Fibroblast of skin of abdomen (primary cell): ENCODE measurements at regions not wholly inside any gene's neighbourhood (a gene's known extent, or its start where the extent isn't known, plus 50 kb on each side); places are given as distances from the start of the nearest gene placed in this dataset.
"Not testable (repeated sequence)": the region's sequence is repeated elsewhere in the genome, so short reads cannot be mapped to it uniquely, and the experiment has no call there.

Source experiments
- DNase-seq: peaks from one replicate; pipeline ENCODE4 v3.0.0-alpha.2; 2013

DNA sequence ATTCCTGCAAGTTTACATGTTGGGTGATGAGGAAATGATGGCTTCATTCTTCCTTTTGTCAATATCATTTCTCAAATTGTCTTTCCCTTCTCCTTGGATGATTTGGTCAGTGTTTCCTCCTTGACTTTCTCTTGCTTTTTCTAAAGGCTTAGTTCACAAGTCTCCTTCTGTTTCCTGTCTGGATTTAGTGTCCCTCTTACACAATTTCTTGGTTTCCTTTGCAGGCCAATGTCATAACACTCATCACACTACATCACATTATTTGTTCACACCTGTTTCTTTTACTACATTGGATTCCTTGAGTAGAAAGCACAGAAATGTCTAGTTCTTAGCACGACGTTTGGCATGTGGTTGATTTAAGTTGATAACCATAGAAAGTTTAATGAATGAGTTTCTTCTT, 490.7 kb downstream of the TDRD3 start:
- no peak for DNase-seq

DNA sequence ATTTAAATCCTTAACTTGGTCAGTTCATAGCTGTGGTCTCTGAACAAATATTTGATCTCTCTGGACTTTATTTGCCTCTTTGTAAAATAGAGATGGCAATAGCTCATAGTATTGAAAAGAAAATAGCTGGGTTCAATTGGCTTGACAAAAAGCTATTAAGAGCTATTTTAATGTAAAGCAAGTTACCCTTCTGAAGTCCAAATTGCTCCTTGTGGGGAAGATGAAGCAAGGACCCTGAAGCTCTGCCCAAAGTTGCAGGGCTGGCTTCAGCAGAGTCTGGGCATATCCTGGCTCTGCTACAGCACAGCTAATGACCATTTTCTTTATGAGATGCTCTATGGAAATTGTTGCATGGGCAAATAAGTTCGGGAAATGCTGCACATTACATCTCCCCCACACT, 484.5 kb downstream of the TDRD3 start:
- DNase-seq, result no peak

DNA sequence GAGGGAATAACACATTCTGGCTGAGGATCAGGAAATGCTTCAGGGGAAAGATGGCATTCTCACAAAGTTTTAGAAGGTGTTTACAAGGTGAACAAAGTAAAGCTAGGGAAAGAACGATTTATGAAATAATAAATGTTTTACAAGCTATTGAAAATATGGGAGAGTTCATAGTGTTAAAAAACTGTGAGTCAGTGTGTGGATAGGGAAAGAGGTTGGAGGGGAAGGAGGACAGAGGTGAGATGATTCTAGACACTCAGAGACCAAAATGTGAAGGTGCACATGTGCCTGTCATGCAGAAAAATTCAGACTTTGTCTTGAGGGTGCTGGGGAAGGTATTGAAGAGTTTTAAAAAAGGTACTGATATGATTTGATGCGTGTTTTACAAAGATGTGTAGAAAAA, 476.1 kb downstream of the TDRD3 start:
- no peak for DNase-seq

DNA sequence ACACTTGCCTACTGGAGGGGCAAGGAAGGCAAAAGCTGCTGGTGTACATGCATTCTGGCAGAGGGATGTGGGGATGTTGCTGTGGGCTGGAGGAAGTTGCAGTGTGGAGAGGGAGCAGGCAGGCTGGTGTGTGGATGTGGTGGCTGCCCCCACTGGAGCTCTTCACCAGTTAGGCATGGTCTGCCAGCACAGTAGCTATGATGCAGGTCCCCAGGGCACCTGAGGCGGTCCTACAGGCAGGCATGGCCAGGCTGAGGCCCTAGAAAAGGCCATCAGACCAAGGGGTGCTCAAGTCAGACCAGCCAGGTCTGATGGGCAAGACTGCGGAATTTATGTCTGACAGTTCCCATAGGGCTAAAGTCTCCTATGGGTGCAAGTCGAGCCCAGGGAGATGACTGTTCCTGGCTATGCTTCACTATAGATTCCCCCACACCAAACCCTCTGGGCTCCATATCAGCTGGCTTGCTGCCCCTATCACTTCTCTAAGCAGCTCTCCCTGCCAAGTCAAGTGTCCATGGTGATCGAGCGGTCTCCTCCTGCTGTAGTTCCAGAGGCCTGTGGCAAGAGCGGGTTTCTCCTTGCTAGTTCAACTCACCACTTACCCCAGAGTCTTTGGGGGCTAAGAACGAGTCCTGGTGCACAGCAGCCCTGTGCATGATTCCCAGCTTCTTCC, 473.1 kb downstream of the TDRD3 start:
- DNase-seq, result no peak

DNA sequence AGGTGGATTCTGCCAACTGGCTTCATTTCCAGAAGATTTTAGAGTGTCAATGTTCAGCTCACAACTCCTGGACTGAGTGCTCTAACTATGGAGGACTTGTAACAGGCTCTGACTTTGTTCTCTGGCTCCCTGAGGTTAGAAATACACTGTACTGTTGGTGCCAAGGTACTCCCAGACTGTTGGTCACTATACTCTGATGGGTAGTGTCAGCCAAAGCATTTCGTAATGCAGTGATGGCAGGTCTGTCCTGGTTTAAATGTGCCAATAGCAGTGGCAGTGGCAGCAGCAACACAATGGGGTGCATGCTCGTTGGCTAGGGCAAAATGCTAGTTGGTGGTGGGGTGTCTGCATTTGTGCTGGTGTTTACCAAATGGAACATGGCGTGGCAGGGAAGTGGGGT, 472.2 kb downstream of the TDRD3 start:
- DNase-seq, result no peak

DNA sequence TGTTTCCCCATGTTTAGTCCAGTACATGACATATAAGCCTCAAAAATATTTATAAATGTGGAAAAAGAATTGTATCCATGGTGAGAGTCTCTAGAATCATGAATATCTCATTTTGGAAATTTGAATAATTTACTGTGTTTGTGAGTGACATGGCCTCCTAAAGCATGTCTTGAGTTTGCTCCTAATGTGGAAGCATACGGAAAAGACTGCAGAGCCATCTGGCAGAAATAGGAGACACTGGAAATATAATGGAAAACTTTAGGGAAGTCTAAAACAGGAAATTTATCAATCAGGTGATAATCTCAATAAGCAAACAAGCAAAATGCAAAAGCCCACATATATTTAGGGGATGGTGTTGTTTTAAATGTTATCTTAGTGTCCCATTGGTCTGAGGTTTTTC, 465.0 kb downstream of the TDRD3 start:
- DNase-seq, result no peak

- no peak for DNase-seq
These were observed 460.7 kb downstream of the TDRD3 start for GRCh38 chr13:60857698-60858097.

GRCh38 chr13:60852886-60853285, 455.9 kb downstream of the TDRD3 start:
- DNase-seq, result no peak

- DNase-seq, result no peak
These were observed 454.4 kb downstream of the TDRD3 start for GRCh38 chr13:60851378-60851777.

DNA sequence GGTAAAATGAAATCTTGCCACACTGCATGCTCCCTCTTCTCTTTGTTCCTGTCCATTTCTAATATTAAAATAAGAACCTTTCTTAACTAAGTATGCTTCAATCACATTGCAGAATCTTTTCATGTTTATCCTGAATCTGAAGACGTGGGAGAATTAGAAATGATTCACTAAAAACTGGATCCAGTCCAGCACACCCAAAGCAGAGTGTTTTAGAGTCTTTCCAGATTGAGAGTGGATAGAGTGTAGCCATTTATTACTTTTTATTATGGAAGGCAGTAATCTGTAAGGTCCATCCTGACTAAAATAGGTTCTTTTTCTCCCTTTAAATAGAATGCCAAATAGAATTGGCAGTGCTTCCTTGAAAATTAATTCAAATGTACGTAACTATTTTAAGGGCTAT, 453.5 kb downstream of the TDRD3 start:
- DNase-seq, result no peak

- DNase-seq, result peak; percentile 1
These were observed 441.6 kb downstream of the TDRD3 start for GRCh38 chr13:60838581-60838980.

DNA sequence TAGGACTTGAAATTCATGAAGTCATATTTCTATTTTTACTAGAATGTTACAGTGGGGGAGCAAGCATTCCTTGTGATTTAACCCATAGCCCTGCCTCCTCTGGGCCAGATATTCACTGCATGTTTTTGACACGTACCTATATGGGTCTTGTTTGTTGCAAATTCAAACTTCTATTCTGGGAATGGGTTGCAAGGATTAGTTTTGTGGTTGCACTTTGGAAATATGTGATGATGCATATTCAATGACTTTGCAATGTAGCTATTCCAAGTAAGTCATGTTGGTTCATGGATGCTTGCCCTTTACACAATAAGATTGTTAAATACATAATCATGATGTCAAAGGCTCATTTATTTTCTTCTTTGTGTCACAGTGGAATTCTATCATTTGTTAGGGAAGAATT, 440.8 kb downstream of the TDRD3 start:
- DNase-seq, result peak; percentile 42

- DNase-seq, result no peak
These were observed 439.8 kb downstream of the TDRD3 start for GRCh38 chr13:60836821-60837220.

GRCh38 chr13:60811581-60811980, 414.6 kb downstream of the TDRD3 start:
- no peak for DNase-seq

- not testable (repeated sequence) for DNase-seq
These were observed 408.6 kb downstream of the TDRD3 start for GRCh38 chr13:60805640-60806039.

DNA sequence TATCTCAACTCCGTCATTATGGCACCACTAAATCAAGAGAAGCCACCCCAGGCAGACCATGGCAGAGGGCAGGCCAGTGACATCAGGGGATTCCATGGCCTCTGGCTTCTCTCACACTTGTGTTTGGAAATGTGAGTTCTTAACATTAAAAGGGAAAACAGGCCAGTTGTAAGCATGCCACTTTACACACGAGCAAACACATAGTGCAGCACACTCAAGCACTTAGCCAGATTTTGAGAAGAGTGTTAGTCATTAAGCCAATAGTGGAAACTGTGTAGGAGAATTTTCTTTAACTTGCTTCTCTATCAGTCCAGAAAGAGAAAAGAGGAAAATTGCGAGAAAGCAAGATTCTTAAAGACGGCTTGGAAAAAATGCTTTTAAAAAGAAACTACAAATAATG, 401.5 kb downstream of the TDRD3 start:
- DNase-seq, result no peak

DNA sequence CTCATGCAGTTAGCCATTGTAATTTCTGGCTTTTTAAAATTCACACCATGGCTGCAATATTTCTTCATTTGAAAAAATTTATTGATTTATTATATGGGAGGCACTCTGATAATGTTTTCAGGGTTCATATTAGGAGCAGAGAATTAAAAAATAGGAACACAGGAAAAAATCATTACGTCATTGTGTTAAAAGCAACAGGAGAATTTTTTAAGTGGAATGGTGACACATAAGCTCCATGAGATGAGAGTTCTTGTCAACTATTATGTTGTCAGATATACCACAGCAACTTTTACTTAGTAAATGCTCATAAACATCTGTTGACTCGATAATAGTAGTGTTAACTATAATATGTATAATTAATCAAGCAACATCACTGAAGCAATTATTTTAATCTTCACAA, 400.1 kb downstream of the TDRD3 start:
- DNase-seq, result no peak

DNA sequence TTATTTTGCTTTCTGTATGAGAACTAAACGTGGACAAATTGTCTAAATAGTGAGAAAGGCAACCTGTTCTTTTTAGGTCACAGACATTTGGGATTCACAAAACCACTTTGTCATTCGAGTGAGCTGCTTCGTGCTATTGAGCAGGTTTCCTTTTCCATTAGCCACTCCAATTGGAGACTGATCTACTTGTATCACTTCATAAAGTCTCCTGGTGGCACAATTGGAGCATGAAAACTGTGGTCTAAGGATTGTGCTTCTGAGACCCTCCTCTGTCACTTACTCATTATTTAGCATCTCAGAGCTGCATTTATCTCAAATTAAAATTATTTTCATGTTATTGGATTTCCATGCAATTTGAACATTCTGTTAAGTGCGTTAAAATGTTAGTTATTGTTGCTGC, 397.7 kb downstream of the TDRD3 start:
- no peak for DNase-seq

- no peak for DNase-seq
These were observed 393.6 kb downstream of the TDRD3 start for GRCh38 chr13:60790620-60791019.

- peak; percentile 4 for DNase-seq
These were observed 391.3 kb downstream of the TDRD3 start for GRCh38 chr13:60788156-60788829.

DNA sequence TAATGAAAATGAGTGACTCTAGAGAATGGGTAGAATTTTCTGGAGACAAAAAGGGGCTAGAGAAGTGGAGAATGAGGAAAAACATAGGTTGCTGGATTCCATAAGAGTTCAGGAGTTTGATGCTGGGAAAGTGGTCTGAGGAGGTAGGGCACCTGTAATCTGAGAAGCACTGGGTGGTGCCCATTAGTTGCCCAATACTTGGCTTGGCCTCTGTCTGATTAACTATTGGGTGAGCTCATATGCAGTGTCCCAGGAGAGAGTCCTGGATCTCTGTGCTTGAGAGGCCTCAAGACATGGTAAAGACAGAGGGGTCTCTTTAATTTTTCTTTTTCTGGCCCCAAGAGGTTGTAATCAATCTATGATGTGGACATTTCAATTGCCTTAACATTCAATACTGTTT, 390.1 kb downstream of the TDRD3 start:
- no peak for DNase-seq

- no peak for DNase-seq
These were observed 375.7 kb downstream of the TDRD3 start for GRCh38 chr13:60772726-60773125.

GRCh38 chr13:60765700-60766411, 368.8 kb downstream of the TDRD3 start:
- no peak for DNase-seq

GRCh38 chr13:60759499-60759898, 362.5 kb downstream of the TDRD3 start:
- DNase-seq, result no peak
